H9 (cell line): ENCODE measurements at regions not wholly inside any gene's neighbourhood (a gene's known extent, or its start where the extent isn't known, plus 50 kb on each side); places are given as distances from the start of the nearest gene placed in this dataset.

Source experiments
- DNase-seq: peaks from one replicate; pipeline ENCODE4 v3.0.0-alpha.2; 2017
- H2AFZ ChIP-seq: one replicate; pipeline ENCODE4 v1.6.1; 2013; ENCODE audit warnings: mild to moderate bottlenecking, low read length, control low read depth, moderate library complexity
- H2AK5ac ChIP-seq: 2 replicates; pipeline ENCODE4 v1.6.1; 2013; ENCODE audit warnings: low read length, control low read depth, mixed read lengths; ENCODE audit not compliant: insufficient read length
- H2BK120ac ChIP-seq: one replicate; pipeline ENCODE4 v1.6.1; 2013; ENCODE audit warnings: low read depth, mild to moderate bottlenecking, low read length, control low read depth, inconsistent platforms; ENCODE audit not compliant: poor library complexity, severe bottlenecking
- H2BK12ac ChIP-seq: 2 replicates; pipeline ENCODE4 v1.6.1; 2013; ENCODE audit warnings: low read length, control low read depth, mixed read lengths, low read depth; ENCODE audit not compliant: insufficient read length
- H2BK15ac ChIP-seq: 2 replicates; pipeline ENCODE4 v1.6.1; 2013; ENCODE audit warnings: low read depth, low read length, control low read depth
- H2BK20ac ChIP-seq: one replicate; pipeline ENCODE4 v1.6.1; 2013; ENCODE audit warnings: low read depth, mild to moderate bottlenecking, low read length, control low read depth, inconsistent platforms; ENCODE audit not compliant: poor library complexity, severe bottlenecking
- H2BK5ac ChIP-seq: 2 replicates; pipeline ENCODE4 v1.6.1; 2013; ENCODE audit warnings: low read length, control low read depth, mixed read lengths; ENCODE audit not compliant: insufficient read length
- H3K14ac ChIP-seq: 2 replicates; pipeline ENCODE4 v1.6.1; 2013; ENCODE audit warnings: low read length, control low read depth; ENCODE audit not compliant: insufficient read depth
- H3K18ac ChIP-seq: 2 replicates; pipeline ENCODE4 v1.6.1; 2013; ENCODE audit warnings: low read depth, mild to moderate bottlenecking, mixed read lengths, low read length, control low read depth; ENCODE audit not compliant: insufficient read length
- H3K23ac ChIP-seq: 2 replicates; pipeline ENCODE4 v1.6.1; 2013; ENCODE audit warnings: low read length, control low read depth, mixed read lengths, low read depth; ENCODE audit not compliant: insufficient read length
- H3K23me2 ChIP-seq: 2 replicates; pipeline ENCODE4 v1.6.1; 2013; ENCODE audit warnings: low read depth, mild to moderate bottlenecking, mixed read lengths, low read length, control low read depth; ENCODE audit not compliant: insufficient read length, poor library complexity, severe bottlenecking
- H3K27ac ChIP-seq: 2 replicates; pipeline ENCODE4 v1.5.1; 2013; ENCODE audit warnings: low read length, control low read depth, mixed read lengths, low read depth; ENCODE audit not compliant: insufficient read length
- H3K27me3 ChIP-seq: 2 replicates; pipeline ENCODE4 v1.6.1; 2013; ENCODE audit warnings: low read length, control low read depth, inconsistent platforms; ENCODE audit not compliant: insufficient read depth
- H3K4ac ChIP-seq: 2 replicates; pipeline ENCODE4 v1.6.1; 2013; ENCODE audit warnings: low read depth, mild to moderate bottlenecking, control low read depth, inconsistent platforms, low read length, moderate library complexity
- H3K4me1 ChIP-seq: 2 replicates; pipeline ENCODE4 v1.6.1; 2013; ENCODE audit warnings: low read length, control low read depth, inconsistent platforms; ENCODE audit not compliant: insufficient read depth
- H3K4me2 ChIP-seq: 2 replicates; pipeline ENCODE4 v1.6.1; 2013; ENCODE audit warnings: low read length, control low read depth, mixed read lengths; ENCODE audit not compliant: insufficient read length, insufficient read depth
- H3K56ac ChIP-seq: 2 replicates; pipeline ENCODE4 v1.6.1; 2013; ENCODE audit warnings: low read depth, mild to moderate bottlenecking, mixed read lengths, low read length, control low read depth; ENCODE audit not compliant: insufficient read length
- H3K79me1 ChIP-seq: 2 replicates; pipeline ENCODE4 v1.6.1; 2013; ENCODE audit warnings: low read depth, mild to moderate bottlenecking, moderate library complexity, low read length, control low read depth, inconsistent platforms; ENCODE audit not compliant: insufficient read depth, poor library complexity, severe bottlenecking
- H3K79me2 ChIP-seq: 2 replicates; pipeline ENCODE4 v1.6.1; 2013; ENCODE audit warnings: low read length, control low read depth, inconsistent platforms; ENCODE audit not compliant: insufficient read depth
- H3K9ac ChIP-seq: 2 replicates; pipeline ENCODE4 v1.6.1; 2013; ENCODE audit warnings: low read length, control low read depth, mixed read lengths; ENCODE audit not compliant: insufficient read length; ENCODE audit errors: extremely low read depth
- H3K9me3 ChIP-seq: one replicate; pipeline ENCODE4 v1.6.1; 2013; ENCODE audit warnings: low read depth, low read length, inconsistent platforms; ENCODE audit not compliant: control insufficient read depth
- H3T11ph ChIP-seq: one replicate; pipeline ENCODE4 v1.6.1; 2013; ENCODE audit warnings: mild to moderate bottlenecking, low read length, control low read depth, inconsistent platforms
- H4K20me1 ChIP-seq: one replicate; pipeline ENCODE4 v1.6.1; 2013; ENCODE audit not compliant: control insufficient read depth, insufficient read length, insufficient read depth
- H4K5ac ChIP-seq: 2 replicates; pipeline ENCODE4 v1.6.1; 2013; ENCODE audit warnings: low read depth, mild to moderate bottlenecking, mixed read lengths, low read length, control low read depth; ENCODE audit not compliant: insufficient read length
- H4K8ac ChIP-seq: replicated peaks from 2 replicates; pipeline ENCODE4 v1.6.1; 2013; ENCODE audit warnings: low read length, control low read depth, mixed read lengths, low read depth; ENCODE audit not compliant: insufficient read length
- H4K91ac ChIP-seq: 2 replicates; pipeline ENCODE4 v1.6.1; 2013; ENCODE audit warnings: low read depth, mild to moderate bottlenecking, moderate library complexity, mixed read lengths, low read length, control low read depth; ENCODE audit not compliant: insufficient read length
- H3K27ac Mint-ChIP-seq, 3 experiments: 2 replicates in 2 of 3; 3 replicates in 1 of 3; pipeline ENCODE4 v1.8.0; 2020 to 2021; ENCODE audit warnings: mixed read lengths in 3 of 3, mild to moderate bottlenecking in 1 of 3, moderate library complexity in 1 of 3
- H3K27me3 Mint-ChIP-seq: 2 replicates; pipeline ENCODE4 v1.8.0; 2021; ENCODE audit warnings: low read depth, mild to moderate bottlenecking, moderate library complexity, mixed read lengths
- H3K36me3 Mint-ChIP-seq, 3 experiments: 2 replicates in 2 of 3; 3 replicates in 1 of 3; pipeline ENCODE4 v1.8.0; 2020 to 2021; ENCODE audit warnings: low read depth in 3 of 3, mixed read lengths in 3 of 3; ENCODE audit not compliant: insufficient read depth in 1 of 3
- H3K4me1 Mint-ChIP-seq, 2 experiments: 2 replicates each; pipeline ENCODE4 v1.8.0; 2020; ENCODE audit warnings: mixed read lengths in 2 of 2
- H3K4me3 Mint-ChIP-seq, 2 experiments: 2 replicates in 1 of 2; 3 replicates in 1 of 2; pipeline ENCODE4 v1.8.0; 2020 to 2021; ENCODE audit warnings: mild to moderate bottlenecking in 2 of 2, mixed read lengths in 2 of 2, moderate library complexity in 1 of 2
- H3K9me3 Mint-ChIP-seq, 2 experiments: 2 replicates in 1 of 2; 3 replicates in 1 of 2; pipeline ENCODE4 v1.8.0; 2020; ENCODE audit warnings: mild to moderate bottlenecking in 2 of 2, mixed read lengths in 2 of 2, moderate library complexity in 1 of 2
- WGBS: extraction: QIAGEN DNeasy Blood & Tissue Kit; methylation state at CpG from one replicate; pipeline ENCODE4 v1.1.7; 2013; ENCODE audit warnings: missing lambda C conversion rate, low lambda C conversion rate, mixed read lengths; ENCODE audit not compliant: insufficient read length; ENCODE audit errors: extremely low coverage; 5-methylcytosine and 5-hydroxymethylcytosine counted together
- TF ChIP-seq, protein P1 (sequence below): fragments of 200-600 bp; sonication (generic); conservative IDR thresholded peaks from 3 replicates; pipeline ENCODE4 v1.8.0; 2021; ENCODE audit warnings: antibody characterized with exemption, mild to moderate bottlenecking

DNA sequence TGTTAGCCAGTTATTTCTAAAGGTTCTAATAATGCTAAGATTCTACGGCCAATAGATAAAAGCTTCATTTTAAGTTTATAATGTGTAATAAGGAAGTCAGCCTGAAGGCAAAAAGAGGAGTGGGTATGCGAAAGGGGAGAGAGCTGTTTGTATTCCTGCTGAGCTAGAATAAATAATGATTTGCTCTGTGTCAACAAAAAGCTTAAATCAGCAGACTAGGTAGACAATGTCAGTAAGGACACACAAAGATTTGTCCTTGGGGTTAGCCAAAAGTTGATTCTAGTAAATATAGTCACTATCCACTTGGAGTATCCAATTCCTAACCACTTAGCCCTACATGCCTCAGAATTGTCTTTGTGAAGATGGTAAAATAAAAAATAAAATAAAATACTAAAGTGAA is 90.3 kb upstream of the GRIA3 start:
- H4K91ac ChIP-seq = no peak overlapping the region
- H3T11ph ChIP-seq = no peak overlapping the region
- H3K9me3 ChIP-seq = peaks cover 20% of the 10 kb centered on the region
- H3K9ac ChIP-seq = no peak overlapping the region
- no peaks in the 10 kb centered on the region for H3K27me3 ChIP-seq
- H3K79me2 ChIP-seq = no peaks in the 10 kb centered on the region
- H3K27ac ChIP-seq = no peak overlapping the region
- no peak overlapping the region for H2BK120ac ChIP-seq
- no peaks in the 10 kb centered on the region for H3K4me1 ChIP-seq
- Mint-ChIP-seq H3K27ac (no peak overlapping the region), H3K4me3 (no peak overlapping the region), H3K27me3 (no peaks in the 10 kb centered on the region; the same call in 1 of the 2 replicates), H3K36me3 (peaks cover 0 to 3% (median 0%) of the 10 kb centered on the region in 3 experiments; a peak in 1 of 7 replicates), H3K9me3 (peaks cover 9 to 67% of the 10 kb centered on the region in 2 experiments), H3K4me1 (peaks cover 17 to 19% of the 10 kb centered on the region in 2 experiments)
- TF ChIP-seq, protein P1, sequence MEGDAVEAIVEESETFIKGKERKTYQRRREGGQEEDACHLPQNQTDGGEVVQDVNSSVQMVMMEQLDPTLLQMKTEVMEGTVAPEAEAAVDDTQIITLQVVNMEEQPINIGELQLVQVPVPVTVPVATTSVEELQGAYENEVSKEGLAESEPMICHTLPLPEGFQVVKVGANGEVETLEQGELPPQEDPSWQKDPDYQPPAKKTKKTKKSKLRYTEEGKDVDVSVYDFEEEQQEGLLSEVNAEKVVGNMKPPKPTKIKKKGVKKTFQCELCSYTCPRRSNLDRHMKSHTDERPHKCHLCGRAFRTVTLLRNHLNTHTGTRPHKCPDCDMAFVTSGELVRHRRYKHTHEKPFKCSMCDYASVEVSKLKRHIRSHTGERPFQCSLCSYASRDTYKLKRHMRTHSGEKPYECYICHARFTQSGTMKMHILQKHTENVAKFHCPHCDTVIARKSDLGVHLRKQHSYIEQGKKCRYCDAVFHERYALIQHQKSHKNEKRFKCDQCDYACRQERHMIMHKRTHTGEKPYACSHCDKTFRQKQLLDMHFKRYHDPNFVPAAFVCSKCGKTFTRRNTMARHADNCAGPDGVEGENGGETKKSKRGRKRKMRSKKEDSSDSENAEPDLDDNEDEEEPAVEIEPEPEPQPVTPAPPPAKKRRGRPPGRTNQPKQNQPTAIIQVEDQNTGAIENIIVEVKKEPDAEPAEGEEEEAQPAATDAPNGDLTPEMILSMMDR = no peak
- WGBS = no CpG with 5 or more reads among the region's 2 CpGs
- no peak overlapping the region for H3K23ac ChIP-seq
- no peak overlapping the region for H3K4me2 ChIP-seq
- no peak for DNase-seq
- no peak overlapping the region for H2BK15ac ChIP-seq
- H2BK12ac ChIP-seq = no peak overlapping the region
- no peaks in the 10 kb centered on the region for H3K79me1 ChIP-seq
- no peak overlapping the region for H3K18ac ChIP-seq
- no peak overlapping the region for H4K5ac ChIP-seq
- H3K56ac ChIP-seq = no peak overlapping the region
- no peak overlapping the region for H2BK5ac ChIP-seq
- no peak overlapping the region for H2AFZ ChIP-seq
- no peak overlapping the region for H2BK20ac ChIP-seq
- no peak overlapping the region for H2AK5ac ChIP-seq
- no peaks in the 10 kb centered on the region for H4K20me1 ChIP-seq
- no peaks in the 10 kb centered on the region for H3K23me2 ChIP-seq
- no peak overlapping the region for H3K14ac ChIP-seq
- no peak overlapping the region for H3K4ac ChIP-seq
- no peak overlapping the region for H4K8ac ChIP-seq
